GM12878 (cell line): ENCODE measurements at regions not wholly inside any gene's neighbourhood (a gene's known extent, or its start where the extent isn't known, plus 50 kb on each side); places are given as distances from the start of the nearest gene placed in this dataset.

ENCODE experiments used
- ATAC-seq: fragments of 200-7000 bp; cut with Tn5 transposase; 3 replicates; pipeline ENCODE4 v1.9.1; 2020; ENCODE audit warnings: mild to moderate bottlenecking, moderate library complexity
- BruUV-seq: library from RNA; stranded (reverse); fragments of 400-500 nt; replicated peaks from 2 replicates; lab custom pipeline; 2021; lab: Mats Ljungman, UMichigan
- CTCF ChIA-PET: fragments of 300-600 bp; sonication (Branson Sonifier 250); formaldehyde crosslinking; extraction: SDS; loops from one replicate; lab custom pipeline; 2021; ENCODE audit warnings: inconsistent platforms; lab: Yijun Ruan, JAX
- POLR2A ChIA-PET: fragments of 350-600 bp; formaldehyde crosslinking; extraction: SDS; loops from one replicate; lab custom pipeline; 2021; ENCODE audit warnings: inconsistent platforms; lab: Charles Lee
- RAD21 ChIA-PET: fragments of 300-600 bp; sonication (Branson Sonifier 250); formaldehyde crosslinking; loops from one replicate; lab custom pipeline; 2023; ENCODE audit warnings: antibody characterized with exemption; ENCODE audit not compliant: unreplicated experiment; lab: Charles Lee
- SMC1A ChIA-PET: fragments of 300-600 bp; sonication (Branson Sonifier 250); formaldehyde crosslinking; loops from one replicate; lab custom pipeline; 2023; ENCODE audit not compliant: unreplicated experiment, uncharacterized antibody; lab: Charles Lee
- DNase-seq: peaks from one replicate; pipeline ENCODE4 v3.0.0-alpha.2; 2011; ENCODE audit warnings: low read depth, low spot score
- FAIRE-seq: peaks from 3 replicates; lab custom pipeline; 2011; peaks lifted over from hg19 to GRCh38; lab: Jason Lieb, UNC
- H2AFZ ChIP-seq: 2 replicates; pipeline ENCODE4 v1.6.0; 2011; ENCODE audit warnings: low read depth, low read length, control low read depth; ENCODE audit not compliant: control insufficient read depth
- H3K27ac ChIP-seq: 2 replicates; pipeline ENCODE4 v1.5.1; 2011; ENCODE audit warnings: control low read depth; ENCODE audit not compliant: control insufficient read depth, insufficient read depth
- H3K27me3 ChIP-seq, 2 experiments: replicated peaks in 1 of 2; 2 replicates each; pipeline versions ENCODE4 v1.6.0 to v1.6.1; 2011; ENCODE audit warnings: low read length in 1 of 2; ENCODE audit not compliant: control insufficient read depth in 2 of 2, insufficient read depth in 2 of 2
- H3K36me3 ChIP-seq, 2 experiments: 2 replicates each; pipeline ENCODE4 v1.5.1; 2011; ENCODE audit warnings: low read length in 1 of 2; ENCODE audit not compliant: control insufficient read depth in 2 of 2, insufficient read depth in 2 of 2
- H3K4me1 ChIP-seq: 2 replicates; pipeline ENCODE4 v1.6.1; 2011; ENCODE audit warnings: mild to moderate bottlenecking, low read length, moderate library complexity, mixed read lengths; ENCODE audit not compliant: control insufficient read depth, insufficient read depth
- H3K4me2 ChIP-seq: 2 replicates; pipeline ENCODE4 v1.6.0; 2011; ENCODE audit warnings: control low read depth; ENCODE audit not compliant: control insufficient read depth, insufficient read depth
- H3K4me3 ChIP-seq: fragments of 200-600 bp; sonication (generic); 2 replicates; pipeline ENCODE4 v1.5.1; 2016
- H3K79me2 ChIP-seq: 2 replicates; pipeline ENCODE4 v1.6.0; 2011; ENCODE audit warnings: low read length; ENCODE audit not compliant: control insufficient read depth, insufficient read depth
- H3K9ac ChIP-seq: 2 replicates; pipeline ENCODE4 v1.8.0; 2011; ENCODE audit warnings: low read length, control low read depth, mixed read lengths; ENCODE audit not compliant: control insufficient read depth, insufficient read depth
- H3K9me3 ChIP-seq: replicated peaks from 3 replicates; pipeline ENCODE4 v1.5.1; 2011; ENCODE audit warnings: mild to moderate bottlenecking, low read length; ENCODE audit not compliant: control insufficient read depth, insufficient read depth
- H4K20me1 ChIP-seq: 2 replicates; pipeline ENCODE4 v1.6.0; 2011; ENCODE audit not compliant: control insufficient read depth, insufficient read depth
- EGR1 ChIP-seq, 2 experiments: IDR thresholded peaks; 1 replicate in 1 of 2; 2 replicates in 1 of 2; pipeline ENCODE4 v1.6.1; 2011 to 2012; ENCODE audit warnings: low read depth in 2 of 2, low read length in 2 of 2, borderline replicate concordance in 1 of 2, mild to moderate bottlenecking in 1 of 2, moderate library complexity in 1 of 2
- JUNB ChIP-seq: IDR thresholded peaks from 2 replicates; pipeline ENCODE4 v1.6.1; 2016; ENCODE audit warnings: antibody characterized with exemption, mild to moderate bottlenecking
- KDM1A ChIP-seq: fragments of 200-600 bp; sonication (generic); IDR thresholded peaks from 2 replicates; pipeline ENCODE4 v1.6.1; 2016; ENCODE audit warnings: borderline replicate concordance
- MTA3 ChIP-seq: IDR thresholded peaks from 2 replicates; pipeline ENCODE4 v1.6.1; 2012; ENCODE audit warnings: low read length, inconsistent platforms, borderline replicate concordance
- NRF1 ChIP-seq: conservative IDR thresholded peaks from 2 replicates; pipeline ENCODE4 v1.6.1; 2011; ENCODE audit warnings: mild to moderate bottlenecking, low read depth, low read length, improper control_type of control experiment
- POLR2AphosphoS2 ChIP-seq: IDR thresholded peaks from 2 replicates; pipeline ENCODE4 v1.6.1; 2011; ENCODE audit warnings: low read depth, mild to moderate bottlenecking, low read length, improper control_type of control experiment, moderate library complexity
- SRF ChIP-seq, 2 experiments: IDR thresholded peaks; 2 replicates each; pipeline ENCODE4 v1.6.1; 2011; ENCODE audit warnings: low read depth in 2 of 2, low read length in 2 of 2, mild to moderate bottlenecking in 1 of 2, moderate library complexity in 1 of 2
- TCF3 ChIP-seq: IDR thresholded peaks from 2 replicates; pipeline ENCODE4 v1.6.1; 2012; ENCODE audit warnings: low read depth, mild to moderate bottlenecking, low read length, borderline replicate concordance; ENCODE audit not compliant: insufficient read depth
- ZNF274 ChIP-seq: IDR thresholded peaks from one replicate; pipeline ENCODE4 v1.8.0; 2011; ENCODE audit not compliant: insufficient read length, insufficient read depth
- ZNF384 ChIP-seq: IDR thresholded peaks from 2 replicates; pipeline ENCODE4 v1.6.1; 2012; ENCODE audit warnings: low read depth, mild to moderate bottlenecking, low read length, improper control_type of control experiment, borderline replicate concordance
- WGBS: methylation state at CpG from one replicate; pipeline ENCODE4 v1.1.6; 2016; ENCODE audit warnings: low lambda C conversion rate; ENCODE audit not compliant: insufficient replicate concordance, insufficient coverage; ENCODE audit errors: missing lambda C conversion rate; 5-methylcytosine and 5-hydroxymethylcytosine counted together
- in situ Hi-C: fragments of 300-500 bp; cut with MboI; formaldehyde crosslinking; loops from 9 replicates; pipeline ENCODE4 v1.14.3; 2018; ENCODE audit warnings: mixed read lengths
- intact Hi-C: fragments of 100-400 bp; cut with micrococcal nuclease; formaldehyde crosslinking; loops from one replicate; pipeline ENCODE4 v1.14.2; 2022; ENCODE audit not compliant: unreplicated experiment
- TF ChIP-seq, protein P1 (sequence below): fragments of 450-650 bp; formaldehyde crosslinking; IDR thresholded peaks from 2 replicates; pipeline ENCODE4 v1.4.0; 2020; ENCODE audit warnings: mild to moderate bottlenecking, moderate library complexity
- TF ChIP-seq, protein P2 (sequence below): fragments of 450-650 bp; IDR thresholded peaks from 2 replicates; pipeline ENCODE4 v1.6.1; 2014; ENCODE audit warnings: mild to moderate bottlenecking
- TF ChIP-seq, protein P3 (sequence below): IDR thresholded peaks from 2 replicates; pipeline ENCODE4 v1.6.1; 2012; ENCODE audit warnings: mild to moderate bottlenecking, low read depth, low read length

DNA sequence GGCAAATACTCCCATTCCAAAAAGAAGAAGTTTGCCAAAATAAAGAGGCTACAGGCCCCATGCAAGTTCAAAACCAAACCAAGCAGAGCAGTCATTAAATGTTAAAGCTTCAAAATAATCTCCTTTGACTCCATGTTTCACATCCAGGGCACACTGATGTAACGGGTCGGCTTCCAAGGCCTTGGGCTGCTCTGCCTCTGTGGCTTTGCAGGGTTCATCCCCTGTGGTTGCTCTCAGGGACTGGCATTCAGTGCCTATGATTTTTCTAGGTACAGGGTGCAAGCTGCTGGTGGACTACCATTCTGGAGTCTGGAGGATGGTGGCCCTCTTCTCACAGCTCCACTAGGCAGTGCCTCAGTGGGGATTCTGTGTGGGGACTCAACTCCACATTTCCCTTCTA lies 971.6 kb upstream of the MBL2 start:
- H3K27ac ChIP-seq: no peak overlapping the region
- no peaks in the 10 kb centered on the region for H3K4me1 ChIP-seq
- no peaks in the 10 kb centered on the region for H4K20me1 ChIP-seq
- DNase-seq: no peak
- TF ChIP-seq, protein P1, sequence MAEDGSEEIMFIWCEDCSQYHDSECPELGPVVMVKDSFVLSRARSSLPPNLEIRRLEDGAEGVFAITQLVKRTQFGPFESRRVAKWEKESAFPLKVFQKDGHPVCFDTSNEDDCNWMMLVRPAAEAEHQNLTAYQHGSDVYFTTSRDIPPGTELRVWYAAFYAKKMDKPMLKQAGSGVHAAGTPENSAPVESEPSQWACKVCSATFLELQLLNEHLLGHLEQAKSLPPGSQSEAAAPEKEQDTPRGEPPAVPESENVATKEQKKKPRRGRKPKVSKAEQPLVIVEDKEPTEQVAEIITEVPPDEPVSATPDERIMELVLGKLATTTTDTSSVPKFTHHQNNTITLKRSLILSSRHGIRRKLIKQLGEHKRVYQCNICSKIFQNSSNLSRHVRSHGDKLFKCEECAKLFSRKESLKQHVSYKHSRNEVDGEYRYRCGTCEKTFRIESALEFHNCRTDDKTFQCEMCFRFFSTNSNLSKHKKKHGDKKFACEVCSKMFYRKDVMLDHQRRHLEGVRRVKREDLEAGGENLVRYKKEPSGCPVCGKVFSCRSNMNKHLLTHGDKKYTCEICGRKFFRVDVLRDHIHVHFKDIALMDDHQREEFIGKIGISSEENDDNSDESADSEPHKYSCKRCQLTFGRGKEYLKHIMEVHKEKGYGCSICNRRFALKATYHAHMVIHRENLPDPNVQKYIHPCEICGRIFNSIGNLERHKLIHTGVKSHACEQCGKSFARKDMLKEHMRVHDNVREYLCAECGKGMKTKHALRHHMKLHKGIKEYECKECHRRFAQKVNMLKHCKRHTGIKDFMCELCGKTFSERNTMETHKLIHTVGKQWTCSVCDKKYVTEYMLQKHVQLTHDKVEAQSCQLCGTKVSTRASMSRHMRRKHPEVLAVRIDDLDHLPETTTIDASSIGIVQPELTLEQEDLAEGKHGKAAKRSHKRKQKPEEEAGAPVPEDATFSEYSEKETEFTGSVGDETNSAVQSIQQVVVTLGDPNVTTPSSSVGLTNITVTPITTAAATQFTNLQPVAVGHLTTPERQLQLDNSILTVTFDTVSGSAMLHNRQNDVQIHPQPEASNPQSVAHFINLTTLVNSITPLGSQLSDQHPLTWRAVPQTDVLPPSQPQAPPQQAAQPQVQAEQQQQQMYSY (CRISPR knock-in tag): no peak
- TF ChIP-seq, protein P2, sequence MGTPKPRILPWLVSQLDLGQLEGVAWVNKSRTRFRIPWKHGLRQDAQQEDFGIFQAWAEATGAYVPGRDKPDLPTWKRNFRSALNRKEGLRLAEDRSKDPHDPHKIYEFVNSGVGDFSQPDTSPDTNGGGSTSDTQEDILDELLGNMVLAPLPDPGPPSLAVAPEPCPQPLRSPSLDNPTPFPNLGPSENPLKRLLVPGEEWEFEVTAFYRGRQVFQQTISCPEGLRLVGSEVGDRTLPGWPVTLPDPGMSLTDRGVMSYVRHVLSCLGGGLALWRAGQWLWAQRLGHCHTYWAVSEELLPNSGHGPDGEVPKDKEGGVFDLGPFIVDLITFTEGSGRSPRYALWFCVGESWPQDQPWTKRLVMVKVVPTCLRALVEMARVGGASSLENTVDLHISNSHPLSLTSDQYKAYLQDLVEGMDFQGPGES: no peak
- no peak for TF ChIP-seq MTA3
- no peak for TF ChIP-seq POLR2AphosphoS2
- TF ChIP-seq SRF (IDR thresholded peaks at IDR 0.05; ENCODE audit: low read depth in 2 of 2, low read length in 2 of 2): no peak
- TF ChIP-seq NRF1: no peak
- TF ChIP-seq ZNF274: no peak
- TF ChIP-seq, protein P3, sequence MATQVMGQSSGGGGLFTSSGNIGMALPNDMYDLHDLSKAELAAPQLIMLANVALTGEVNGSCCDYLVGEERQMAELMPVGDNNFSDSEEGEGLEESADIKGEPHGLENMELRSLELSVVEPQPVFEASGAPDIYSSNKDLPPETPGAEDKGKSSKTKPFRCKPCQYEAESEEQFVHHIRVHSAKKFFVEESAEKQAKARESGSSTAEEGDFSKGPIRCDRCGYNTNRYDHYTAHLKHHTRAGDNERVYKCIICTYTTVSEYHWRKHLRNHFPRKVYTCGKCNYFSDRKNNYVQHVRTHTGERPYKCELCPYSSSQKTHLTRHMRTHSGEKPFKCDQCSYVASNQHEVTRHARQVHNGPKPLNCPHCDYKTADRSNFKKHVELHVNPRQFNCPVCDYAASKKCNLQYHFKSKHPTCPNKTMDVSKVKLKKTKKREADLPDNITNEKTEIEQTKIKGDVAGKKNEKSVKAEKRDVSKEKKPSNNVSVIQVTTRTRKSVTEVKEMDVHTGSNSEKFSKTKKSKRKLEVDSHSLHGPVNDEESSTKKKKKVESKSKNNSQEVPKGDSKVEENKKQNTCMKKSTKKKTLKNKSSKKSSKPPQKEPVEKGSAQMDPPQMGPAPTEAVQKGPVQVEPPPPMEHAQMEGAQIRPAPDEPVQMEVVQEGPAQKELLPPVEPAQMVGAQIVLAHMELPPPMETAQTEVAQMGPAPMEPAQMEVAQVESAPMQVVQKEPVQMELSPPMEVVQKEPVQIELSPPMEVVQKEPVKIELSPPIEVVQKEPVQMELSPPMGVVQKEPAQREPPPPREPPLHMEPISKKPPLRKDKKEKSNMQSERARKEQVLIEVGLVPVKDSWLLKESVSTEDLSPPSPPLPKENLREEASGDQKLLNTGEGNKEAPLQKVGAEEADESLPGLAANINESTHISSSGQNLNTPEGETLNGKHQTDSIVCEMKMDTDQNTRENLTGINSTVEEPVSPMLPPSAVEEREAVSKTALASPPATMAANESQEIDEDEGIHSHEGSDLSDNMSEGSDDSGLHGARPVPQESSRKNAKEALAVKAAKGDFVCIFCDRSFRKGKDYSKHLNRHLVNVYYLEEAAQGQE: no peak
- TF ChIP-seq JUNB: no peak
- TF ChIP-seq EGR1 (IDR thresholded peaks at IDR 0.05; ENCODE audit: borderline replicate concordance in 1 of 2, low read depth in 2 of 2, low read length in 2 of 2): no peak
- no peak for TF ChIP-seq TCF3
- TF ChIP-seq ZNF384: no peak
- TF ChIP-seq KDM1A: no peak
- H3K79me2 ChIP-seq: no peaks in the 10 kb centered on the region
- H3K9ac ChIP-seq: no peak overlapping the region
- SMC1A ChIA-PET: interaction anchor here (0.6 kb wide), 1 partner anchor 97 kb away, joined by 3 read pairs; no protein-coding TSS in a partner anchor
- no peaks in the 10 kb centered on the region for H3K27me3 ChIP-seq
- H3K9me3 ChIP-seq: no peaks in the 10 kb centered on the region
- CTCF ChIA-PET: no interaction called here
- no peak overlapping the region for H2AFZ ChIP-seq
- BruUV-seq: no TSS peak
- H3K4me3 ChIP-seq: no peak overlapping the region
- intact Hi-C loops (no loop called here), in situ Hi-C loops (no loop called here)
- no peak overlapping the region for H3K4me2 ChIP-seq
- ATAC-seq: no peak
- WGBS: 0% methylated on average over 2 of the region's 2 CpGs
- FAIRE-seq: no peak
- POLR2A ChIA-PET: no interaction called here
- RAD21 ChIA-PET: no interaction called here
- no peaks in the 10 kb centered on the region for H3K36me3 ChIP-seq
